Activated T-cell treated with anti-CD3 and anti-CD28 coated beads for 48 hours (primary cell): ENCODE measurements at regions not wholly inside any gene's neighbourhood (a gene's known extent, or its start where the extent isn't known, plus 50 kb on each side); places are given as distances from the start of the nearest gene placed in this dataset.
"Not testable (repeated sequence)": the region's sequence is repeated elsewhere in the genome, so short reads cannot be mapped to it uniquely, and the experiment has no call there.

Experiments used
- DNase-seq: peaks from one replicate; pipeline ENCODE4 v3.0.0-alpha.2; 2020; ENCODE audit warnings: low read depth

GRCh38 chr6:169101036-169101805 lies 152.4 kb downstream of the THBS2 start:
- no peak for DNase-seq

- no peak for DNase-seq
These were observed 154.0 kb downstream of the THBS2 start for GRCh38 chr6:169099411-169100202.

GRCh38 chr6:169098651-169099050 lies 155.0 kb downstream of the THBS2 start:
- not testable (repeated sequence) for DNase-seq

GRCh38 chr6:169098116-169098515 lies 155.5 kb downstream of the THBS2 start:
- no peak for DNase-seq

GRCh38 chr6:169097381-169097959 lies 156.2 kb downstream of the THBS2 start:
- DNase-seq, result no peak

- no peak for DNase-seq
These were observed 157.3 kb downstream of the THBS2 start for GRCh38 chr6:169096388-169096787.

- DNase-seq, result no peak
These were observed 158.5 kb downstream of the THBS2 start for GRCh38 chr6:169095153-169095552.

GRCh38 chr6:169094552-169094950 lies 159.1 kb downstream of the THBS2 start:
- DNase-seq, result no peak

GRCh38 chr6:169093770-169094551 lies 159.7 kb downstream of the THBS2 start:
- DNase-seq, result no peak

GRCh38 chr6:169093066-169093723 lies 160.5 kb downstream of the THBS2 start:
- DNase-seq, result no peak

- no peak for DNase-seq
These were observed 161.3 kb downstream of the THBS2 start for GRCh38 chr6:169092375-169092774.

GRCh38 chr6:169090514-169091127 lies 163.0 kb downstream of the THBS2 start:
- DNase-seq, result not testable (repeated sequence)

GRCh38 chr6:169088762-169089161 lies 164.9 kb downstream of the THBS2 start:
- no peak for DNase-seq

- DNase-seq, result no peak
These were observed 166.1 kb downstream of the THBS2 start for GRCh38 chr6:169087443-169088041.

GRCh38 chr6:169086616-169087015 lies 167.0 kb downstream of the THBS2 start:
- not testable (repeated sequence) for DNase-seq

GRCh38 chr6:169086020-169086419 lies 167.6 kb downstream of the THBS2 start:
- DNase-seq, result no peak

GRCh38 chr6:169085466-169085865 lies 168.2 kb downstream of the THBS2 start:
- no peak for DNase-seq

- not testable (repeated sequence) for DNase-seq
These were observed 169.1 kb downstream of the THBS2 start for GRCh38 chr6:169084557-169084956.

GRCh38 chr6:169084067-169084466 lies 169.6 kb downstream of the THBS2 start:
- no peak for DNase-seq

- DNase-seq, result no peak
These were observed 170.2 kb downstream of the THBS2 start for GRCh38 chr6:169083508-169083874.
